AG10803 (cell line): ENCODE measurements at regions not wholly inside any gene's neighbourhood (a gene's known extent, or its start where the extent isn't known, plus 50 kb on each side); places are given as distances from the start of the nearest gene placed in this dataset.
A peak's percentile ranks its signal among the peaks of the same experiment; 100 is the strongest.
"Not testable (repeated sequence)": the region's sequence is repeated elsewhere in the genome, so short reads cannot be mapped to it uniquely, and the experiment has no call there.

Experiments used
- DNase-seq: peaks from one replicate; pipeline ENCODE4 v3.0.0; 2010; ENCODE audit warnings: low read depth
- H3K4me3 ChIP-seq: 2 replicates; pipeline ENCODE4 v1.5.1; 2011; ENCODE audit warnings: mild to moderate bottlenecking, low read length, control low read depth
- TF ChIP-seq, protein P1 (sequence below): conservative IDR thresholded peaks from 2 replicates; pipeline ENCODE4 v1.5.1; 2011; ENCODE audit warnings: mild to moderate bottlenecking, low read length, control low read depth, inconsistent platforms

GRCh38 chr4:17436047-17436749 is 75.7 kb downstream of the QDPR start:
- DNase-seq, H3K4me3 ChIP-seq: not testable (repeated sequence)

DNA sequence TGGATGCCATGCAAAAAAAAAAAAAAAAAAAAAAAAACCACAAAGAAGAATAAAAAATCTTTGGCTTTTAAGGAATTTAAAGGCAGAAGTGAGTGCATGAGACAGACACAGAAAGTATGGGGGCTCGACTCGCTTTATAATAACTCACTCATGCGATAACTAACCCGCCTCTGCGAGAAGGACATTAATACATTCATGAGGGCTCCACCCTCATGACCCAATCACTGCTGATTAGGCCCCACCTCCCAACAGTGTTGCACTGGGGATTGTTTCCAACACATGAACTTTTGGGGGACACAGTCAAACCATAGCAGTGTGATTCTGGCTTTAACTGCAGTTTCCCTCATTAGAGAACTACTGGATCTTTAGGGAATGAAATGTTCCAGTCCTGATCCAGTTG is 78.1 kb downstream of the QDPR start:
- TF ChIP-seq, protein P1, sequence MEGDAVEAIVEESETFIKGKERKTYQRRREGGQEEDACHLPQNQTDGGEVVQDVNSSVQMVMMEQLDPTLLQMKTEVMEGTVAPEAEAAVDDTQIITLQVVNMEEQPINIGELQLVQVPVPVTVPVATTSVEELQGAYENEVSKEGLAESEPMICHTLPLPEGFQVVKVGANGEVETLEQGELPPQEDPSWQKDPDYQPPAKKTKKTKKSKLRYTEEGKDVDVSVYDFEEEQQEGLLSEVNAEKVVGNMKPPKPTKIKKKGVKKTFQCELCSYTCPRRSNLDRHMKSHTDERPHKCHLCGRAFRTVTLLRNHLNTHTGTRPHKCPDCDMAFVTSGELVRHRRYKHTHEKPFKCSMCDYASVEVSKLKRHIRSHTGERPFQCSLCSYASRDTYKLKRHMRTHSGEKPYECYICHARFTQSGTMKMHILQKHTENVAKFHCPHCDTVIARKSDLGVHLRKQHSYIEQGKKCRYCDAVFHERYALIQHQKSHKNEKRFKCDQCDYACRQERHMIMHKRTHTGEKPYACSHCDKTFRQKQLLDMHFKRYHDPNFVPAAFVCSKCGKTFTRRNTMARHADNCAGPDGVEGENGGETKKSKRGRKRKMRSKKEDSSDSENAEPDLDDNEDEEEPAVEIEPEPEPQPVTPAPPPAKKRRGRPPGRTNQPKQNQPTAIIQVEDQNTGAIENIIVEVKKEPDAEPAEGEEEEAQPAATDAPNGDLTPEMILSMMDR = no peak
- no peak for DNase-seq

GRCh38 chr4:17427991-17428390 is 83.9 kb downstream of the QDPR start:
- H3K4me3 ChIP-seq = no peak overlapping the region
- no peak for DNase-seq
- TF ChIP-seq, protein P1 = no peak

More for the DNA sequence above, 78.1 kb downstream of the QDPR start:
- no peak overlapping the region for H3K4me3 ChIP-seq

DNA sequence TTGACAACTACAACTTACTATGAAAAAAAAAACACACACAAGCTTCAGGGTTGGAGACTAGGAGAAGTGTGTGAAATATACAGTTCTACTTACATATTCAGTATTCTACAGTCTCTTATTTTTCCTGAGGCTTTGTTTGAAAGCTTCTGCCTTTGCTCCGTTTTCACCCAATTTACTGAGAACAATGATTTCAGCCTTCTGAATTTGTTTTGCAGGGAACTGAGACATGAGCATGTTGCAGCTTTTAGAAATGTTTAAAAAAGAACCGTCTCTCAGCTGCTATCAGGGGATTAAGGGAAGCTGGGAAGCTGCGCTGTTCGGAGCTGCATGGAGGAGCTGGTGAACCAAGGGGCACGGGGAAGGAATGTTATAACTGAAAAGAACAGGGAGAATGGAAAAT is 85.7 kb downstream of the QDPR start:
- TF ChIP-seq, protein P1 = no peak
- no peak overlapping the region for H3K4me3 ChIP-seq
- DNase-seq = no peak

GRCh38 chr4:17418010-17418409 is 93.9 kb downstream of the QDPR start:
- no peak for DNase-seq
- no peak overlapping the region for H3K4me3 ChIP-seq
- TF ChIP-seq, protein P1 = no peak

DNA sequence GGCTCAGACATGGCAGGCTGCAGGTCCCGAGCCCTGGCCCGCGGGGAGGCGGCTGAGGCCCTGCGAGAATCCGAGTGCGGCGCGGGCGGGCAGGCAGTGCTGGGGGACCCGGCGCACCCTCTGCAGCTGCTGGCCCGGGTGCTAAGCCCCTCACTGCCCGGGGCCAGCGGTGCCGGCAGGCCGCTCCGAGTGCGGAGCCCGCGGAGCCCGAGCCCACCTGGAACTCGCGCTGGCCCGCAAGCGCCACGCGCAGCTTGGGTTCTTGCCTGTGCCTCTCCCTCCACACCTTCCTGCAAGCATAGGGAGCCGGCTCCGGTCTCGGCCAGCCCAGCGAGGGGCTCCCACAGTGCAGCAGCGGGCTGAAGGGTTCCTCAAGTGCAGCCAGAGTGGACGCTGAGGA is 97.5 kb downstream of the QDPR start:
- TF ChIP-seq, protein P1 = no peak
- no peak for DNase-seq
- no peak overlapping the region for H3K4me3 ChIP-seq

DNA sequence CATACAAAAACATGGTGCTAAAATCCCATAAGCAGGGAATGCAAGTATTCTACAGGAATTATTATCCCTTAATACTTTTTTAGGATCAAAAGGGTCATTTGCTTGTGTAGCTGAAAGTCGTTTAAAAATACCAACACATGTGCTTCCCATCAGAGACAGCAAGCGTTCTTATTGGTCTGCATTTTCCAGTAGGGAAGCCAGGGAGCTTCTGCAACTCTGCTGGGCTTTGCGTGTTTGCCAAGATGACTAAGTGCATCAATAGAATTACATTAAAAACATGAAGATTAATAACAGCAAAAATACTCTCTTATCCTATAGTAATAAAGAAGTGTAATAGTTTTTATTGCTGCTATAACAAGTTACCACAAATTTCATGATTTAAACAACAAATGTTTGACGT is 111.2 kb downstream of the QDPR start:
- H3K4me3 ChIP-seq = no peak overlapping the region
- TF ChIP-seq, protein P1 = no peak
- DNase-seq = peak; percentile 22
